UCSD-AML1 (cell line): ENCODE measurements at regions not wholly inside any gene's neighbourhood (a gene's known extent, or its start where the extent isn't known, plus 50 kb on each side); places are given as distances from the start of the nearest gene placed in this dataset.
A peak's percentile ranks its signal among the peaks of the same experiment; 100 is the strongest.

Experiments used
- DNase-seq: peaks from one replicate; lab custom pipeline; 2025; ENCODE audit not compliant: unreplicated experiment; lab: John Stamatoyannopoulos, UW

DNA sequence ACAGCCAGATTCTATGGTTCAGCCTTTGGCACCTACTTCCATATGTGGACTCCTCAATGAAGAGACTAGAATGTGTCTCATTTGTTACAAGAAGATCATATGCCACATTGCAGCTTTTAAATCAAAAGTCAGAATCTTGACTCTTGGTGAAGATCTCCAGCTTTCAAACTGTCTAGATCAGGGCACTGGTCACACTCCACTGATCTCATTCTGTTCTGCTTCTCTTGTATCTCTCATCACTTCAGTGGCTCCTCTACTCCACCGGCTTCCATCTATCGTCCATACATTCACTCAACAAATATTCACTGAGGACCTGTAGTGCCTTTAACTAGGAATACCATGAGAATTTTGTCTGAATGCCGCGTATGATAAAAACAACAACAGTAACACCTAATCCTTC, 203.3 kb upstream of the LPP start:
- no peak for DNase-seq

GRCh38 chr3:187951452-187952190, 202.3 kb upstream of the LPP start:
- peak; percentile 24 for DNase-seq

DNA sequence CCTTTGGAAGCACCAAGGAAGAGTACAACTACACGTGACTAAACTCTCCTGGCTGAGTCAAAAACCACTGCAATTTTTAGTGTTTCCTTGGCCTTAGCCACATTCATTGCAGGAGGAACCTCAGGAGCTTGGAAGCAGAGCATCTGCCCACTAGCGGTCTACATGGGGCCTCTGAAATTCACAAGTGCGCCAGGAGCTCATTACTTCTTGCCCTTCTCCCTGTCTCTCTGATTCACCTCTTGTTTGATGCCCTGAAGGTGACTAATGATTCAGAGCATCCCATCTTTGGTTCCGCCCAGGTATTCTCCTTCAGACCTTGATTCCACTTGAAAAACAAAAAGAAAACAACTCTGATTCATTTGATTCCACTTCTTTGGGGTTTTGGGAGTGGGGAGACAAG, 201.1 kb upstream of the LPP start:
- no peak for DNase-seq

- no peak for DNase-seq
These were observed 199.5 kb upstream of the LPP start for GRCh38 chr3:187954516-187954872.

DNA sequence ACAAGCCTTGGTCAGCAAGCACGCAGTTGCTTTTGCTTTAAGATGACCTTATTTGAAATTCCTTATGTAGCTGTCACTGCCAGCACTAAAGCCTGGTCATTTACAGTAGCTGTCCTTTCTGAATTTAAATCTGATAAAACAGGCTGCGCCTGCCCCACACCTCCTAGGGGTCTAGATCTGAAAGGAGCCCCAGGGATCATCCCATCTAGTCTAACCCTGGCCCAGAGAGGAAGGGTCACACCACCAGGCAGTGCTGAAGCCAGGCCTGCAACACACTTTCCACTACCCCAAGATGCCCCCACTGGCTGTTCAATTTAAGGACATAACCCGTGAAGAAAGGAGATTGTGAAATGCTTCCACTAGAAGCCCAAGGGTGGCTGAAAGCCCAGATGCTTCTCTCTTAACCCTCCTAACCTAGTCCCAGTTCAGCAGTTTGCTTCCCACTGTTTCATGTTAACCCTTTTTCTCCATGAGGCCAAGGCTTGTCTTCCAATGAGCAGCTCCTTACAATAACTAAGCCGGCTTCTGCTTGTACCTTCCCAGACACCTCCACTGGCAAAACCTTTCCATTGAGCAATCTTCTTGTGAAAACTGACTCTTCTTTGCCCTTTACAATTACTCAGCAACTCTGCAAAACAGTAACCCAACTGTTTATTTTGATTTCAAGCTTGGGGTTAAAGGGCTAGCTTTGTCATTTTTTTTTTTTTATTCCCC, 198.9 kb upstream of the LPP start:
- no peak for DNase-seq

- DNase-seq, result no peak
These were observed 198.4 kb upstream of the LPP start for GRCh38 chr3:187955587-187955952.

DNA sequence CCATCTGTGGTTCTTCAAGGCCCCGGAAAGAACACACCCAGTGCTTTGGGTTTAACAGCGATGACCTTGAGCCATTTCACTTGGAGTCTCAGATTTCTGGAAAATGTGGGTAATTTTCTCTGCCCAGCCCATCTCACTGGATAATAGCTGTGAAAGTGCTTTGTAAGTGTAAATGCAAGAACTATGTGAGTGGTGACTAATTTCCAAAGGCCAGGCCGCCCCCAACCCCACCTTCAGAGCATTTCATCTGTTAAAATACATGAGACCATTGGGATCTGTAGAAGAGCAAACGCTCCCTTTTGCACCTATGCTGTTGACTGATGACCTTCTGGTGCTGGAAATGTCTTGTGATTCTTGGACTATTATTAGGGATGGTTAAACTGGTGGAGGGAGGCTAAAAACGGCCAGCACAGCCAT, 196.8 kb upstream of the LPP start:
- no peak for DNase-seq

DNA sequence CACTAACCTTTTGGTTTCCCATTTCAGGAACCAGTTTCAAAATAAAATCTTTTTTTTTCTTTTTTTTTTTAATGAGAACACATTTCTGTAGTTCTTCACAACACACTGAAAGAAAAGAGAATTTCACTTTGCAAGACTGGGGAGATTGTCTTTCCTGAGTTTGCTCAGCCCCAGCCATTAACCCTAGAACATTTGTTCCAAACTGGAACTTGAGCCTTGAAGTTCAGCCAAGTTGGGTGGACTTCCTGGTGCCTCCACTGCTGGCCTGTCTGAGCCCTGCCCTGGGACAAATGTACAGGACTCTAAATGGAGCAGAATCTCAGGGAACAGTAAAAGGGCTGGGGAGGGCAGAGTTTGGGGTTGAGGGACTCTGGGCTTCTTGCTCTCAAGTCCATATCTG, 196.4 kb upstream of the LPP start:
- DNase-seq, result no peak

- peak; percentile 66 for DNase-seq
These were observed 195.4 kb upstream of the LPP start for GRCh38 chr3:187958432-187959003.

- no peak for DNase-seq
These were observed 193.1 kb upstream of the LPP start for GRCh38 chr3:187960820-187961219.

DNA sequence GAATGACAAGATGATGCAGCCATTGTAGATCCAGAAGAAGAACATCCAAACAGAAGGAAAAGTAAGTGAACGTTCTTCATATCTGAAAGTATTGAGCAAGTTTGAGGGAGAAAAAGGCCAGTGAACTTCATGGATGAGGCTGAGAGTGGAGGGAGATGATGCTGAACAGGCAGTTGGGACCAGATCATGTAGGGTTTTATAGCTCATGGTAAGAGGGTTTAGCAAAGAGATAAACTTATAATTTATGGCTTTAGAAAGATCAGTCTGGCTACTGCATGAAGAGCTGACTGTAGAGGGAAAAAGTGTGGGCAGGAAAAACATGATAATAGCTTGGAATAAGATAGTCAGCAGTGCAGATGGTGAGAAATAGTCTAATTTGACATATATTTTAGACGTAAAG, 192.6 kb upstream of the LPP start:
- DNase-seq, result no peak

DNA sequence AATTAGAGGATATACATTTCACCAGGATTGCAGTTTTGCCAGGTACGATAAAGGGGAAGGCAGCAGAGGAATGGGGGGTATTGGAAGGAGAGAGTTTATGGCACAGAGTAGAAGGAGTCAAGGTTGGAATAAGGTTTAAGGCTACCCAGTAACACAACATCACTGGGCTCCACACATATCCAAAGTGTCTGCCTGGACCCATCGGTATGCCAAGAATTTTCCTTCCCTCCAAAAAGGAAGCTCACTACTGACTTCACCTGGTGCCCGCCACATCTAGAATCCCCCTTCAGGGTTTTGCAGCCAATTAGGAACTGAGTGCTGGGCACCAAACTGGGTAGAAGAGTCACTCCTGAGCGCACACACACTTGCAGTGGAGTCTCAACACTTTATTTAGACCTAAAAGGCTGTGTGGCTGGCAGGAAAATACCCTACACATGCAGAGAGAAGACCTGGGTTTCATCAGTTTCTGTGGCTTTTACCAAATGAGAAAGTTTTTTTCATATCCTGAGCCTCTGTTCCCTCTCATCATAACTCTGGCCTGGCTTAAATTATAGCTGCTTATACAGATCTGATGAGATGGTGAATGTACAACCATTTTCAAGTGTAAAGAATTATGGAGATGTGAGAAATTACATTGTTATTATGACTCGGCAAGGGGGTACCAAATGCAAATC, 190.8 kb upstream of the LPP start:
- DNase-seq, result no peak

GRCh38 chr3:187963677-187964385, 190.1 kb upstream of the LPP start:
- no peak for DNase-seq

DNA sequence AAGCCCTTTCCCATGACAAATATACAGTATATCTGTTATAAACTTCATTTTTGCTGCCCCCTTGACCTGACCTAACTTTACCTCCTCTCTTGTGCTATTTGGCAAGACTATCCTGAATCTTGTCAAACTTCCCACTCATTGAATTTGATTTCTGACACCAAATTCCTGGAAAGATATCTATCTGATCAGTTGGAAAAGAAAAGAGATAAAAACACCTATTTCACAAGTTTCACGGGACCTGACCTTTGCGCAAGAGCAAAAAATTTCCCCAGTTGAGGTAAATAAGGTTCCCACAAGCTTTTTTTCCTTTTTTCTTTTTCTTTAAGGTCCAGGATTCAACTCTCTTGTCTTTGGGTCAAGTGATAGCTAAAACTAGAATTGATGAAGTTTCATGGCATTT, 189.2 kb upstream of the LPP start:
- DNase-seq, result no peak

- DNase-seq, result no peak
These were observed 187.9 kb upstream of the LPP start for GRCh38 chr3:187966096-187966495.

DNA sequence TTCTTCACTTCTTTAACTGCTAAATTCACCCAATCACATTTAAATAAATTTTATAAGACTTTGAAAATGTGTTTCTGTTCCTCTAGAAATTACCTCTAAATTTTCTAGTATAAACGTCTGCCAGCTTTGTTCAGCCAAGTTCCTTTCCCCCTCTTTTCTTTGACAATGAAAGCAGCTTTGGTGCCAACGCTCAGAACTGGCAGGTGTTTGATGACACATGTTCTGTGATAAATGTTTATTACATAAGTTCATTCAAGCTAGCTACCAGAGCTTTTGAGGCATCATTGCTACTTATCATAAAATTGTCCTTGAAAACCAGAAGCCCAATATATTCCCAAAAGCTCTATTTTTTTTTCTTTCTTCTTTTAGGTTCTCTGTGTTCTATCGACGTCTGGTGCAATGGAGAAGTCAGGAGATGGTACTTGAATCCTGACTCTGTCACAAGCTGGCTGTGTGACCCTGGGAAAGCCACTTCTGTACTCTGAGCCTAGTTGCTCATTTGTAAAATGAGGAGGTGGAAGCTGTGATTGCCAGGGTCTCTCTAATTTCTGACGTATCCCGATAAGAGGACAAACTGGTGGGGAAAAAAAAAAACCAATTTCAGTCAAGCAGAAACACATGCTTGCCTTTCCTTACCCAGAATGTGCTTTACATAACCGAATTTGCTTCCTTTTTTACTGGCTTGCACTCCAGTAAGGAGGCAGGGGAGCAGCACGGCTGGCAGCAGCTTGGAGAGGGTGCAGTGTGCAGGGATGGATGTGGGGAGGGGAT, 187.1 kb upstream of the LPP start:
- DNase-seq, result no peak

DNA sequence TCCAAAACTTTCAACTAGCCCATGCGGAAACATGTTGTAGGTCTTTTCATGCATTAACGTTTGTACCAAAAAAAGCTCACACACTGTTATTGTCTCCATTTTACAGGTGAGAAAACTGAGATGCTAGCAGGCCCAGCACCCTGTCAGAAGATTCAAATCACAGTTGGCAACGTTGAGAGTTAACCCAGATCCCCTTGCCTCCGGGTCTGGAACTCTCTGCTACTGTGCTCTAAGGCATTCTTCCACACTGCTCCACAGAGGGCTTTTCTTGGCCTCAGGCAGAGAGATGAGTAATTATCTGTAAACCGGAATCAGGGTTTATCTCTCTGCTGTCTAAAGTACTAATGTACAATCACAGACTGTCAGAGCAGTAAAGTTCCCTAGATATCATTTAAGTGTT, 186.0 kb upstream of the LPP start:
- no peak for DNase-seq

DNA sequence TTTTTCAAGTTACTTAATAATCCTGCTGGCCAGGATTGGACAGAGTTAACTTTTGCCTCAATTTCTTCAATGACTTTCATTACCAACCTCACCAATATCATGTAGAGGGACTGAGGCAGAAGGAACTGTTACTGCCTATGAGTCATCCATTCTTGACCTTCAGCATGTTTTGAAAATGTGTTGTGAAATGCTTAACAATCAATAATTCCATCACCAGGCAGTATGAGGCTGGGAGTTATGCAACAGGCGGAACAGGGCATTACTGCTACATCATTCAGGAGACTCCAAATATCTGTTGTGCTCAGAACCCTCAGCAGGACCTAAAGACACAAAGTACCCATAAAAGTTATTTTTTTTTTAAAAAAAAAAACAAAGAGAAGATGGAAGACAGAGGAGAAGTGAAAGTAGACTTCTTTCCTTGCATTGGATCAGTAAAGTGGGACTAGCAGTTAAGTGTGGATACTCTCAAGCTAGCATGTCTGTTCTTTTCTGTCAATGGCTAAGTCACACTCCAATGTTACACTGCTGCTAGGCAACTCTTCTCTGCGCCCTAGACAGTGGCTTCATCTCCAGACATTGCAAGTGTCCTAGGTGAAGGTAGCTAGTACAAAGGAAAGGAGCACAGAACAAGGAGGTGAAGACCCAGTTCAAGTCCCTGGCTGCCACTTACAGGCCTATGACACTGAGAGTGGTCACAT, 184.9 kb upstream of the LPP start:
- DNase-seq, result no peak

DNA sequence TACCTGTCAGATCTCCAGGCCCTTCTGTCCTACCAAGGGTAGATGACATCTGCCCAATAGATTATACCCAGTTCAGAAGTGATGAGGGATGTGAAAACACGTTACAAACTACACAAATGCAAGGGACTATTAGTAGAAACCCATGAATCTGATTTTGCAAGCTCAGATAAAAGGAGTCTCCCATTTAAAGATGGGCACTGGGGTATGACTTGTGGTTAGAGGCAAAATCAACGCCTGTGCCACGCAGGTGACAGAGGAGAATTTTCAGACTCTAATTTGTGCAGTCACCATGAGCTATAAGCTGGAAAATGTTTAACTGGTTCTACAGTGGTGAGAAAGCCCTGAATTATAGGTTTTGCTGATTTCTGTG, 184.4 kb upstream of the LPP start:
- DNase-seq, result no peak

DNA sequence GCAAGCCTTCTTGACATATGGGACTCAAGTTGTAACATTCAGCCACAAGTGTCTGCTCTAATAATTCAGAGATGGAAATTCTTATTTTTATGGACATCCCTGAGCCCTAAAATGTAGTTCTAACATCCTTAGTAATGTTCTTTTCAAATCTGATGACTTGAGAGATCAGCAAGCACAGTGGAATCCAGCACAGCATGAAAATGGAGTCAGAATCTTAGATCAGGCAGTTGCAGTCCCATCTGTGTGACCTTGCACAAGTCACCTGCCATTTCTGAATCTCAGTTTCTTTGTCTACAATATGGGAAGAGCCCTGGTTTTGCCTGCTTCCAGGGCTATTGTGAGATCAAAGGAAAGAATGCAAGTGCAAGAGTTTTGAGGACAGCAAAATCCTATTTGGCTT, 183.9 kb upstream of the LPP start:
- DNase-seq, result no peak
